ENCODE measurements at regions not wholly inside any gene's neighbourhood (a gene's known extent, or its start where the extent isn't known, plus 50 kb on each side); places are given as distances from the start of the nearest gene placed in this dataset.

- Mint-ChIP-seq H3K27me3 (ENCODE audit: low read depth) (no peaks in the 10 kb centered on the region), H3K9me3 (no peaks in the 10 kb centered on the region), H3K36me3 (ENCODE audit: low read depth) (no peaks in the 10 kb centered on the region), H3K4me1 (no peaks in the 10 kb centered on the region), H3K4me3 (no peak overlapping the region), H3K27ac (ENCODE audit: unreplicated experiment) (no peak overlapping the region)
- DNase-seq (ENCODE audit: low read depth, low spot score), result no peak
- TF ChIP-seq, protein P1, sequence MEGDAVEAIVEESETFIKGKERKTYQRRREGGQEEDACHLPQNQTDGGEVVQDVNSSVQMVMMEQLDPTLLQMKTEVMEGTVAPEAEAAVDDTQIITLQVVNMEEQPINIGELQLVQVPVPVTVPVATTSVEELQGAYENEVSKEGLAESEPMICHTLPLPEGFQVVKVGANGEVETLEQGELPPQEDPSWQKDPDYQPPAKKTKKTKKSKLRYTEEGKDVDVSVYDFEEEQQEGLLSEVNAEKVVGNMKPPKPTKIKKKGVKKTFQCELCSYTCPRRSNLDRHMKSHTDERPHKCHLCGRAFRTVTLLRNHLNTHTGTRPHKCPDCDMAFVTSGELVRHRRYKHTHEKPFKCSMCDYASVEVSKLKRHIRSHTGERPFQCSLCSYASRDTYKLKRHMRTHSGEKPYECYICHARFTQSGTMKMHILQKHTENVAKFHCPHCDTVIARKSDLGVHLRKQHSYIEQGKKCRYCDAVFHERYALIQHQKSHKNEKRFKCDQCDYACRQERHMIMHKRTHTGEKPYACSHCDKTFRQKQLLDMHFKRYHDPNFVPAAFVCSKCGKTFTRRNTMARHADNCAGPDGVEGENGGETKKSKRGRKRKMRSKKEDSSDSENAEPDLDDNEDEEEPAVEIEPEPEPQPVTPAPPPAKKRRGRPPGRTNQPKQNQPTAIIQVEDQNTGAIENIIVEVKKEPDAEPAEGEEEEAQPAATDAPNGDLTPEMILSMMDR (conservative IDR thresholded peaks at IDR 0.05), result no peak
Observed at GRCh38 chr1:199123615-199124014, 484.8 kb downstream of the PTPRC start.

DNA sequence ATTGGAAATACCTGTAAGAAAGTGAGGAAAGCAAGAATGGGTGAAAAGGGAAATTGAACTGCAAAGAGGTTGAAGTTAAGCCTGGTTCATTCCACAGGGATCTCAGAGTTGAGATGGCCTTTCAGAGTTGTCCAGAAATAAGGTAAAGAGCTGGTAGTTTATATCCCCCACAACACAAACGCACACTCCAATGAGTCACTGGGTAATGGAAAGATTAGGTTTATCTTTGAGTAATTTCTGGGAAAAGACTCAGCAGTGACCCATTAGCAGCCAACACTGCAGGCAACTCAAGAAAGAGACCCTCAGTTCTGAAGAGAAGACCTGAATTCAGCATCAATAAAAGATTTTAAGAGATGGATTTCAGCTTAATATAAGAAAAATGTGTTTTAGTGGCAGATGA, 485.5 kb downstream of the PTPRC start:
- H3K27me3 Mint-ChIP-seq (ENCODE audit: low read depth), result no peaks in the 10 kb centered on the region
- H3K36me3 Mint-ChIP-seq (ENCODE audit: low read depth), result no peaks in the 10 kb centered on the region
- no peaks in the 10 kb centered on the region for H3K9me3 Mint-ChIP-seq
- TF ChIP-seq, protein P1 (conservative IDR thresholded peaks at IDR 0.05), result no peak
- no peak overlapping the region for H3K27ac Mint-ChIP-seq (ENCODE audit: unreplicated experiment)
- H3K4me1 Mint-ChIP-seq, result no peaks in the 10 kb centered on the region
- no peak for DNase-seq (ENCODE audit: low read depth, low spot score)
- no peak overlapping the region for H3K4me3 Mint-ChIP-seq

DNA sequence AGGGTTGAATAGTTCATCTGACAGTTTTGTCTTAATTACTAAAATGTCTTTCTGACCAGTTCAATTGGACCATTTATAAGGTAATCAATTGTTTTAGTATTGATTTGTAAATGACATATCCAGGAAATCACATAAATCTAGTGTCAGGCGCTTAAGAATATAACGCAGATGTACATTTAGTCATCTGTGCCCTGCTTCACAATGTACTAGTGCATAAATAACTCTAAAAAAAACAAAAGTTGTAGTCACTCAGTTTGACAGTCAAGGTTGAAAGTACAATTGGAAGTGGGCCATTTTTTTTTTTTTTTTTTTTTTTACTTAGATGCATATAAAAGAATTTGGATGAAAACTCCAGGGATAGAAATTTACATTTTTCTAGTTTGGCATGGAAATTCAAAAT, 490.4 kb downstream of the PTPRC start:
- Mint-ChIP-seq H3K4me3 (no peak overlapping the region), H3K27me3 (ENCODE audit: low read depth) (no peaks in the 10 kb centered on the region), H3K27ac (ENCODE audit: unreplicated experiment) (no peak overlapping the region), H3K4me1 (no peaks in the 10 kb centered on the region), H3K9me3 (no peaks in the 10 kb centered on the region), H3K36me3 (ENCODE audit: low read depth) (no peaks in the 10 kb centered on the region)
- TF ChIP-seq, protein P1 (conservative IDR thresholded peaks at IDR 0.05), result no peak
- DNase-seq (ENCODE audit: low read depth, low spot score), result no peak

DNA sequence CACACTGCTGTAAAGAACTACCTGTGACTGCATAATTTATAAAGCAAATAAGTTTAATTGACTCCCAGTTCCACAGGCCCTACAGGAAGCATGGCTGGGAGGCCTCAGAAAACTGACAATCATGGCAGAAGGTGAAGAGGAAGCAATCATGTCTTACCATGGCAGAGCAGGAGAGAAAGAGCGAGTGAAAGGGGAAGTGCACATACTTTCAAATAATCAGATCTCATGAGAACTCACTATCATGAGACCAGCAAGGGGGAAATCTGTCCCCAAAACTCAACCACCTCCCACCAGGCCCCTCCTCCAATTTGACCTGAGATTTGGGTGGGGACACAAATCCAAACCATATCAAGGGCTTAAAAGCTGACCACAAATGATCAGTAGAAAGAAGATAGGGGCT, 493.2 kb downstream of the PTPRC start:
- Mint-ChIP-seq H3K27ac (ENCODE audit: unreplicated experiment) (no peak overlapping the region), H3K4me3 (no peak overlapping the region), H3K9me3 (no peaks in the 10 kb centered on the region), H3K27me3 (ENCODE audit: low read depth) (no peaks in the 10 kb centered on the region), H3K36me3 (ENCODE audit: low read depth) (no peaks in the 10 kb centered on the region), H3K4me1 (no peaks in the 10 kb centered on the region)
- TF ChIP-seq, protein P1 (conservative IDR thresholded peaks at IDR 0.05), result no peak
- no peak for DNase-seq (ENCODE audit: low read depth, low spot score)

- H3K9me3 Mint-ChIP-seq, result no peaks in the 10 kb centered on the region
- H3K4me3 Mint-ChIP-seq, result no peak overlapping the region
- H3K36me3 Mint-ChIP-seq (ENCODE audit: low read depth), result no peaks in the 10 kb centered on the region
- no peaks in the 10 kb centered on the region for H3K27me3 Mint-ChIP-seq (ENCODE audit: low read depth)
- H3K27ac Mint-ChIP-seq (ENCODE audit: unreplicated experiment), result no peak overlapping the region
- TF ChIP-seq, protein P1 (conservative IDR thresholded peaks at IDR 0.05), result no peak
- no peak for DNase-seq (ENCODE audit: low read depth, low spot score)
- no peaks in the 10 kb centered on the region for H3K4me1 Mint-ChIP-seq
Observed at GRCh38 chr1:199135901-199136300, 497.1 kb downstream of the PTPRC start.

- no peak for DNase-seq (ENCODE audit: low read depth, low spot score)
- no peaks in the 10 kb centered on the region for H3K36me3 Mint-ChIP-seq (ENCODE audit: low read depth)
- H3K9me3 Mint-ChIP-seq, result no peaks in the 10 kb centered on the region
- TF ChIP-seq, protein P1 (conservative IDR thresholded peaks at IDR 0.05), result no peak
- H3K27me3 Mint-ChIP-seq (ENCODE audit: low read depth), result no peaks in the 10 kb centered on the region
- H3K4me3 Mint-ChIP-seq, result no peak overlapping the region
- H3K4me1 Mint-ChIP-seq, result no peaks in the 10 kb centered on the region
- H3K27ac Mint-ChIP-seq (ENCODE audit: unreplicated experiment), result no peak overlapping the region
Observed at GRCh38 chr1:199138061-199138460, 499.2 kb downstream of the PTPRC start.

Data from neural crest cell (in vitro differentiated cells).